Endothelial cell (in vitro differentiated cells): ENCODE measurements at regions not wholly inside any gene's neighbourhood (a gene's known extent, or its start where the extent isn't known, plus 50 kb on each side); places are given as distances from the start of the nearest gene placed in this dataset.

Experiments used
- DNase-seq: peaks from one replicate; pipeline ENCODE4 v3.0.0; 2021; ENCODE audit warnings: low spot score
- H3K27ac Mint-ChIP-seq: one replicate; pipeline ENCODE4 v1.8.0; 2021; ENCODE audit warnings: mixed read lengths, inconsistent platforms; ENCODE audit not compliant: unreplicated experiment
- H3K27me3 Mint-ChIP-seq: one replicate; pipeline ENCODE4 v1.8.0; 2021; ENCODE audit warnings: mild to moderate bottlenecking, moderate library complexity, mixed read lengths, inconsistent platforms; ENCODE audit not compliant: unreplicated experiment
- H3K36me3 Mint-ChIP-seq: one replicate; pipeline ENCODE4 v1.8.0; 2021; ENCODE audit warnings: mild to moderate bottlenecking, low read depth, mixed read lengths, inconsistent platforms; ENCODE audit not compliant: unreplicated experiment
- H3K4me1 Mint-ChIP-seq: one replicate; pipeline ENCODE4 v1.8.0; 2021; ENCODE audit warnings: mild to moderate bottlenecking, mixed read lengths, inconsistent platforms; ENCODE audit not compliant: unreplicated experiment
- H3K4me3 Mint-ChIP-seq: one replicate; pipeline ENCODE4 v1.8.0; 2021; ENCODE audit warnings: mild to moderate bottlenecking, mixed read lengths, inconsistent platforms; ENCODE audit not compliant: unreplicated experiment
- H3K9me3 Mint-ChIP-seq: one replicate; pipeline ENCODE4 v1.8.0; 2021; ENCODE audit warnings: mixed read lengths, inconsistent platforms; ENCODE audit not compliant: unreplicated experiment
- TF ChIP-seq, protein P1 (sequence below): fragments of 200-600 bp; sonication (generic); IDR thresholded peaks from one replicate; pipeline ENCODE4 v1.5.0; 2021; ENCODE audit warnings: antibody characterized with exemption; ENCODE audit not compliant: unreplicated experiment

DNA sequence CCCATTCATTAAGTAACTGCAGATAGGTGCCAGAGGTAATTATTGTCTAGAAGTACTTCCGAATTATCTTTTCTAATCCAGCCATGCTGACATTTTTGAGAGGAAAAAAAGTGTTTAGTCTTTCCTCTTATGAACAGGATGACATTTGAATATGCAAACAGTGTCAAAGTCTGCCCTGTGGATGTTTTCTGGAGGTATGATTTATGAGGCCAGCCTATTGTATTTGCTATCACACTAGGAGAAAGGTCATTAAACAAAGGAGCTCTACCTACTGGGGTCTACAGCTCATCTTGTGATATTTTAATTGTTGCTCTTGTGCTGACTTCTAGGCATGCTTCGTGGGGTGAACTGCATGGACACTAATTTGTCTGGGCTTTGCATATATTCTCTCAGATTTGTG lies 559.7 kb upstream of the CAMK1G start:
- no peak overlapping the region for H3K4me3 Mint-ChIP-seq
- TF ChIP-seq, protein P1, sequence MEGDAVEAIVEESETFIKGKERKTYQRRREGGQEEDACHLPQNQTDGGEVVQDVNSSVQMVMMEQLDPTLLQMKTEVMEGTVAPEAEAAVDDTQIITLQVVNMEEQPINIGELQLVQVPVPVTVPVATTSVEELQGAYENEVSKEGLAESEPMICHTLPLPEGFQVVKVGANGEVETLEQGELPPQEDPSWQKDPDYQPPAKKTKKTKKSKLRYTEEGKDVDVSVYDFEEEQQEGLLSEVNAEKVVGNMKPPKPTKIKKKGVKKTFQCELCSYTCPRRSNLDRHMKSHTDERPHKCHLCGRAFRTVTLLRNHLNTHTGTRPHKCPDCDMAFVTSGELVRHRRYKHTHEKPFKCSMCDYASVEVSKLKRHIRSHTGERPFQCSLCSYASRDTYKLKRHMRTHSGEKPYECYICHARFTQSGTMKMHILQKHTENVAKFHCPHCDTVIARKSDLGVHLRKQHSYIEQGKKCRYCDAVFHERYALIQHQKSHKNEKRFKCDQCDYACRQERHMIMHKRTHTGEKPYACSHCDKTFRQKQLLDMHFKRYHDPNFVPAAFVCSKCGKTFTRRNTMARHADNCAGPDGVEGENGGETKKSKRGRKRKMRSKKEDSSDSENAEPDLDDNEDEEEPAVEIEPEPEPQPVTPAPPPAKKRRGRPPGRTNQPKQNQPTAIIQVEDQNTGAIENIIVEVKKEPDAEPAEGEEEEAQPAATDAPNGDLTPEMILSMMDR, result no peak

DNA sequence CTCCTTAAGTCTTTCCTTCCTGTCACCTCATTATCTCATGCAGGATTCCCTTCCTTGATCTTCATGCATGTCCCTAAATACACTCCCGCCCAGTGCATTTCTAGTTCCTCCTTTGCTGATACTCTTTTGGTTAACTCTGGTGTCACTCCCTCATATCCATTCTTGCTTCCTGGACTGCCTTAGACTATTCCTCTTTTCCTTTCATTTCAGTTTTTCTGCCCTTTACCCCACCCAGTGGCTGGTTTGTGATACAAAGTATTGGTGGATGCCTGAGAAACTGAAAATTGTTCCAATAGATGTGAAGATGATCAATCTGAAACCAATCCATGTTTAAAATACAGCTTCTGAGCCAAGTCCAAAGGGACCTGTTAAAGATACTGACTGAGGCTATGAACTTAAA lies 553.8 kb upstream of the CAMK1G start:
- peaks cover 2% of the 10 kb centered on the region for H3K27me3 Mint-ChIP-seq
- TF ChIP-seq, protein P1, result no peak

More for the DNA sequence above, 559.7 kb upstream of the CAMK1G start:
- no peak overlapping the region for H3K27ac Mint-ChIP-seq
- H3K36me3 Mint-ChIP-seq, result no peaks in the 10 kb centered on the region
- no peaks in the 10 kb centered on the region for H3K9me3 Mint-ChIP-seq
- peaks cover 5% of the 10 kb centered on the region for H3K4me1 Mint-ChIP-seq
- no peak for DNase-seq
- H3K27me3 Mint-ChIP-seq, result no peaks in the 10 kb centered on the region

DNA sequence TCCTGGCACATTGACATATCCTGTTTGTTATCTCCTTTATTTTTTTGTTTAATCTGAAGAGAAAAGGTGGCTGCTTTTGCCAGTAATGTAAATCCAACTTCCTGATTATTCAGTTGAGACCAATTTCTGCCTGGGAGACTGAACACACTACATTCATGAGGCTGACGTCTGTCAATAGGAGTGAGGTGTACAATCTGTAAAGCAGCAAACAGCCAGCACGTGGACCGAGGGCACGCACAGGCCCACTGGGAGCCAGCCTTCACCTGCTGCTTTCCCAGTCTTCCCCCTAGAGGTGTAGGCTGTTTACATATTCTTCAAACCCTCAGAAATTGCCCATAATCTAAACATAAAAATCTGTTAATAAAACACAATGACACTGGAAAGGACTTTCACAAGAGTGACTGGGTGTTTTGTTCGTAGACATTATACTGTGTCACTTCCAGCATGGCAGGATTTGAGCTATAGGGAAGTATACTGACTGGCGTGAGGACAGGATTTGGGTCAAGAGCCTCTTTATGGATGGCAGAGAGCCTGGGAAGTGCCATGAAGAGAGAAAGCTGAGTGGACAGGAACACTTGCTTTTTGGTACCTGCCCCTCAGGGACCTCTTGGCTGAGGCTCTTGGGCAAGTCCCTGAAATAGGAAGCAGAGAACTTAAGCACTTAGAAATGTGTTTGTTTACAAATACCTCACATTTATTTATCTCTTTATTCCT lies 552.9 kb upstream of the CAMK1G start:
- H3K4me3 Mint-ChIP-seq, result no peak overlapping the region
- TF ChIP-seq, protein P1, result no peak
- no peaks in the 10 kb centered on the region for H3K4me1 Mint-ChIP-seq
- peaks cover 2% of the 10 kb centered on the region for H3K27me3 Mint-ChIP-seq
- H3K27ac Mint-ChIP-seq, result no peak overlapping the region
- no peaks in the 10 kb centered on the region for H3K9me3 Mint-ChIP-seq
- DNase-seq, result no peak
- no peaks in the 10 kb centered on the region for H3K36me3 Mint-ChIP-seq

More for the DNA sequence above, 553.8 kb upstream of the CAMK1G start:
- Mint-ChIP-seq H3K4me3 (no peak overlapping the region), H3K9me3 (no peaks in the 10 kb centered on the region), H3K36me3 (no peaks in the 10 kb centered on the region), H3K27ac (no peak overlapping the region), H3K4me1 (no peaks in the 10 kb centered on the region)
- no peak for DNase-seq

DNA sequence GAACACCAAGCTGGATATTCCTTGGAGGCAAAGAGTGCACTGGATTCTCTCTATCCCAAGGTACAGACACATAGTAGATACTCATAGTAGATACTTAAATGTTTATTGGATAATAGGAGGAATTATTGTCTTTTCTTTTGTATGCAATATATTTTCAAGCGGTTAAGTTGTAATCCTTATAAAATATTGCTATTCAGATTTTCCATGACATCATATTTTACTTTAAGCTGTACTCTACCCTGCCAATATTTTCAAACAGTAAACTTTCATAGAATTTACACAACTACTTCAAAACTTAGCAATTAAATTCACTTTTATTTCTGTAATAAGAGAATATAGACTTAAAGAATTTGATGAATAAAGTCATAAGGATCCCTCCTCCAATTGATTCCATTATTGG lies 546.5 kb upstream of the CAMK1G start:
- Mint-ChIP-seq H3K9me3 (no peaks in the 10 kb centered on the region), H3K27ac (no peak overlapping the region), H3K27me3 (peaks cover 2% of the 10 kb centered on the region), H3K36me3 (no peaks in the 10 kb centered on the region), H3K4me1 (no peaks in the 10 kb centered on the region), H3K4me3 (no peak overlapping the region)
- no peak for DNase-seq
- TF ChIP-seq, protein P1, result no peak

DNA sequence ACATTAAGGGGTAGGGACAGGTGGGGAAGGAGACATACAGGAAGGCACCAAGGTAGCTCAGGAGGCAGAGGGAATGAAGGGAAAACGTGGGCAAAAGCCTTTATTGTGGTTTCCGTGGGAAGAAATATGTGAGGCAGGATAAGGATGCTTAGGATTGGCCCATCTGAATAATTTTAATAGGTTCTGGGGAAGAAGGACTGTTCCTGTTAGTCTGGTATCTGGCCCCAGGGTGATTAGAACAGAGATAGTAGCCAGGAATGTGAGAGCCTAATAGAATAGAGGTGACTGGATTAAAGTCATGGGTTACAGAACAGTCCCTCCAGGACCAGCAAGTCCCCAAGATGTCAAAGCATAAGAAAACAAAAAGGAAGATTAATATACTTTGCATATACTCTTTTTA lies 545.2 kb upstream of the CAMK1G start:
- H3K27me3 Mint-ChIP-seq, result no peaks in the 10 kb centered on the region
- no peaks in the 10 kb centered on the region for H3K4me1 Mint-ChIP-seq
- TF ChIP-seq, protein P1, result no peak
- no peak overlapping the region for H3K27ac Mint-ChIP-seq
- no peak for DNase-seq
- no peaks in the 10 kb centered on the region for H3K36me3 Mint-ChIP-seq
- H3K9me3 Mint-ChIP-seq, result no peaks in the 10 kb centered on the region
- H3K4me3 Mint-ChIP-seq, result no peak overlapping the region
